Kidney tubule cell (primary cell): ENCODE measurements at regions not wholly inside any gene's neighbourhood (a gene's known extent, or its start where the extent isn't known, plus 50 kb on each side); places are given as distances from the start of the nearest gene placed in this dataset.
"Not testable (repeated sequence)": the region's sequence is repeated elsewhere in the genome, so short reads cannot be mapped to it uniquely, and the experiment has no call there.

Source experiments
- DNase-seq: peaks from one replicate; pipeline ENCODE4 v3.0.0-alpha.2; 2018; ENCODE audit warnings: low spot score

- DNase-seq: no peak
These were observed 170.5 kb upstream of the NPSR1 start for GRCh38 chr7:34487391-34488115.

GRCh38 chr7:34488766-34489165 lies 169.3 kb upstream of the NPSR1 start:
- no peak for DNase-seq

GRCh38 chr7:34491899-34492298 lies 166.1 kb upstream of the NPSR1 start:
- DNase-seq: no peak

GRCh38 chr7:34493752-34494151 lies 164.3 kb upstream of the NPSR1 start:
- no peak for DNase-seq

- no peak for DNase-seq
These were observed 160.8 kb upstream of the NPSR1 start for GRCh38 chr7:34497153-34497777.

GRCh38 chr7:34501156-34501555 lies 156.9 kb upstream of the NPSR1 start:
- no peak for DNase-seq

- DNase-seq: no peak
These were observed 150.8 kb upstream of the NPSR1 start for GRCh38 chr7:34507191-34507590.

- DNase-seq: peak; percentile 85
These were observed 134.6 kb upstream of the NPSR1 start for GRCh38 chr7:34523226-34523918.

GRCh38 chr7:34530259-34530658 lies 127.8 kb upstream of the NPSR1 start:
- DNase-seq: peak; percentile 47

- DNase-seq: no peak
These were observed 119.0 kb upstream of the NPSR1 start for GRCh38 chr7:34539003-34539402.

- no peak for DNase-seq
These were observed 113.4 kb upstream of the NPSR1 start for GRCh38 chr7:34544621-34545020.

- no peak for DNase-seq
These were observed 107.0 kb upstream of the NPSR1 start for GRCh38 chr7:34550996-34551395.

- DNase-seq: no peak
These were observed 105.5 kb upstream of the NPSR1 start for GRCh38 chr7:34552502-34552901.

- DNase-seq: no peak
These were observed 100.0 kb upstream of the NPSR1 start for GRCh38 chr7:34558022-34558421.

- DNase-seq: no peak
These were observed 93.9 kb upstream of the NPSR1 start for GRCh38 chr7:34564091-34564490.

GRCh38 chr7:34567906-34568305 lies 90.1 kb upstream of the NPSR1 start:
- no peak for DNase-seq

- DNase-seq: no peak
These were observed 87.9 kb upstream of the NPSR1 start for GRCh38 chr7:34569975-34570699.

- DNase-seq: peak; percentile 48
These were observed 83.0 kb upstream of the NPSR1 start for GRCh38 chr7:34575006-34575405.

GRCh38 chr7:34577934-34578333 lies 80.1 kb upstream of the NPSR1 start:
- DNase-seq: not testable (repeated sequence)

GRCh38 chr7:34581698-34582097 lies 76.3 kb upstream of the NPSR1 start:
- not testable (repeated sequence) for DNase-seq

GRCh38 chr7:34584526-34584925 lies 73.5 kb upstream of the NPSR1 start:
- DNase-seq: no peak

- DNase-seq: peak; percentile 26
These were observed 61.1 kb upstream of the NPSR1 start for GRCh38 chr7:34596887-34597286.
